Coronary artery (tissue), 2 donors: ENCODE measurements at regions not wholly inside any gene's neighbourhood (a gene's known extent, or its start where the extent isn't known, plus 50 kb on each side); places are given as distances from the start of the nearest gene placed in this dataset.

Source experiments
- DNase-seq: peaks from one replicate; pipeline ENCODE4 v3.0.0-alpha.2; 2017; ENCODE audit warnings: low spot score
- H3K27ac ChIP-seq, 2 donors: fragments of 200-600 bp; sonication (generic); one replicate each; pipeline ENCODE4 v1.5.1; 2016 to 2019
- H3K4me3 ChIP-seq: fragments of 200-600 bp; sonication (generic); 2 replicates; pipeline ENCODE4 v1.5.1; 2016; ENCODE audit warnings: mild to moderate bottlenecking, moderate library complexity
- CTCF ChIP-seq: fragments of 200-600 bp; sonication (generic); IDR thresholded peaks from one replicate; pipeline ENCODE4 v1.5.1; 2019; ENCODE audit warnings: antibody characterized with exemption

- no peak for TF ChIP-seq CTCF
- H3K27ac ChIP-seq: no peak overlapping the region
- no peak overlapping the region for H3K4me3 ChIP-seq
- DNase-seq: no peak
These were observed 83.0 kb upstream of the PIWIL1 start for GRCh38 chr12:130254461-130255276.

GRCh38 chr12:130258863-130259262 lies 78.8 kb upstream of the PIWIL1 start:
- no peak for TF ChIP-seq CTCF
- H3K4me3 ChIP-seq: no peak overlapping the region
- DNase-seq: no peak

GRCh38 chr12:130263025-130263424 lies 74.7 kb upstream of the PIWIL1 start:
- TF ChIP-seq CTCF: no peak
- Histone ChIP-seq H3K4me3 (no peak overlapping the region), H3K27ac (no peak overlapping the region)
- DNase-seq: no peak

More at GRCh38 chr12:130258863-130259262, 78.8 kb upstream of the PIWIL1 start:
- no peak overlapping the region for H3K27ac ChIP-seq

GRCh38 chr12:130263996-130264395 lies 73.7 kb upstream of the PIWIL1 start:
- Histone ChIP-seq H3K4me3 (no peak overlapping the region), H3K27ac (no peak overlapping the region)
- DNase-seq: no peak
- TF ChIP-seq CTCF: no peak

GRCh38 chr12:130266751-130267150 lies 70.9 kb upstream of the PIWIL1 start:
- Histone ChIP-seq H3K4me3 (no peak overlapping the region), H3K27ac (no peak overlapping the region)
- TF ChIP-seq CTCF: no peak
- DNase-seq: no peak

- Histone ChIP-seq H3K27ac (no peak overlapping the region), H3K4me3 (peak overlapping the region; percentile 25)
- TF ChIP-seq CTCF: no peak
- DNase-seq: no peak
These were observed 57.5 kb upstream of the PIWIL1 start for GRCh38 chr12:130280231-130280630.

- Histone ChIP-seq H3K4me3 (no peak overlapping the region), H3K27ac (no peak overlapping the region)
- DNase-seq: no peak
- no peak for TF ChIP-seq CTCF
These were observed 56.9 kb upstream of the PIWIL1 start for GRCh38 chr12:130280742-130281141.
